Endodermal cell (in vitro differentiated cells): ENCODE measurements at regions not wholly inside any gene's neighbourhood (a gene's known extent, or its start where the extent isn't known, plus 50 kb on each side); places are given as distances from the start of the nearest gene placed in this dataset.
A peak's percentile ranks its signal among the peaks of the same experiment; 100 is the strongest.

Experiments used
- DNase-seq: peaks from one replicate; pipeline ENCODE4 v3.0.0-alpha.2; 2017
- H3K27ac ChIP-seq: 2 replicates; pipeline ENCODE4 v1.5.1; 2013; ENCODE audit warnings: mild to moderate bottlenecking, low read depth, low read length, moderate library complexity
- H3K27me3 ChIP-seq: 2 replicates; pipeline ENCODE4 v1.6.1; 2013; ENCODE audit warnings: mild to moderate bottlenecking, low read length, moderate library complexity; ENCODE audit not compliant: insufficient read depth, control insufficient read depth, poor library complexity, severe bottlenecking
- H3K36me3 ChIP-seq: 2 replicates; pipeline ENCODE4 v1.7.0; 2013; ENCODE audit warnings: mild to moderate bottlenecking, low read length, moderate library complexity; ENCODE audit not compliant: control insufficient read depth, insufficient read depth
- H3K4me1 ChIP-seq: one replicate; pipeline ENCODE4 v1.7.0; 2013; ENCODE audit warnings: low read length; ENCODE audit not compliant: control insufficient read depth, insufficient read depth
- H3K4me3 ChIP-seq: 2 replicates; pipeline ENCODE4 v1.5.1; 2013; ENCODE audit warnings: mild to moderate bottlenecking, low read length, moderate library complexity
- H3K9ac ChIP-seq: 2 replicates; pipeline ENCODE4 v1.6.1; 2013; ENCODE audit warnings: mild to moderate bottlenecking, low read length, moderate library complexity; ENCODE audit not compliant: poor library complexity, severe bottlenecking; ENCODE audit errors: extremely low read depth
- H3K9me3 ChIP-seq: 2 replicates; pipeline ENCODE4 v1.6.1; 2013; ENCODE audit warnings: mild to moderate bottlenecking, low read length, moderate library complexity; ENCODE audit not compliant: control insufficient read depth
- H3K27ac Mint-ChIP-seq: 2 replicates; pipeline ENCODE4 v1.8.0; 2020; ENCODE audit warnings: mixed read lengths
- H3K27me3 Mint-ChIP-seq: 2 replicates; pipeline ENCODE4 v1.8.0; 2021; ENCODE audit warnings: mild to moderate bottlenecking, mixed read lengths; ENCODE audit not compliant: insufficient read depth
- H3K36me3 Mint-ChIP-seq: 2 replicates; pipeline ENCODE4 v1.8.0; 2020; ENCODE audit warnings: low read depth, mixed read lengths
- H3K4me1 Mint-ChIP-seq: 2 replicates; pipeline ENCODE4 v1.8.0; 2020; ENCODE audit warnings: mixed read lengths
- H3K4me3 Mint-ChIP-seq: 2 replicates; pipeline ENCODE4 v1.8.0; 2020; ENCODE audit warnings: mild to moderate bottlenecking, moderate library complexity, mixed read lengths
- H3K9me3 Mint-ChIP-seq: 2 replicates; pipeline ENCODE4 v1.8.0; 2020; ENCODE audit warnings: mild to moderate bottlenecking, mixed read lengths
- WGBS, 2 experiments: methylation state at CpG; one replicate each; pipeline versions ENCODE4 v1.1.5 to v1.1.7; 2013; ENCODE audit warnings: missing lambda C conversion rate in 2 of 2, mixed read lengths in 1 of 2; ENCODE audit not compliant: insufficient coverage in 1 of 2, insufficient read length in 1 of 2; 5-methylcytosine and 5-hydroxymethylcytosine counted together
- TF ChIP-seq, protein P1 (sequence below): fragments of 200-600 bp; sonication (generic); conservative IDR thresholded peaks from 2 replicates; pipeline ENCODE4 v1.5.0; 2021; ENCODE audit warnings: antibody characterized with exemption, mild to moderate bottlenecking

DNA sequence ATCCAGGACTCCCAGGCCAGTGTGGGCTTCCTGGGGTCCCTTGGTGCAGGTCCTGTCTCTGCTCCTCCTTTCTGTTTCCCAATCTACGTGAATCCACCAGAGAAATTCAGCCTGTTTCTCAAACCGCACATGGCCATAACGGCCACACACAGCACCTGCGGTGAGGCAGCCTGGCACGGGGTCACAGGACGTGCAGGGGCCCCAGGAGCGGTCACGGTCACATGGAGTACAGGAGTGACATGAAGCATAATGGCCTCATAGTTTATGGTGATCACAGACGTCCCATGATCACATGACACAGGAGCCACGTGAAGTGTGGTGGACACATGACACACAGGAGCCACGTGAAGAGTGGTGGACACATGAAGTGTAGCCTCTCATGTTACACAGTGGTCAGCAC is 248.5 kb upstream of the IRX4 start:
- Mint-ChIP-seq H3K9me3 (no peaks in the 10 kb centered on the region), H3K4me3 (no peak overlapping the region), H3K4me1 (peaks cover 8% of the 10 kb centered on the region), H3K27ac (no peak overlapping the region), H3K27me3 (peaks cover 7% of the 10 kb centered on the region), H3K36me3 (no peaks in the 10 kb centered on the region)
- no peaks in the 10 kb centered on the region for H3K36me3 ChIP-seq
- DNase-seq = no peak
- TF ChIP-seq, protein P1, sequence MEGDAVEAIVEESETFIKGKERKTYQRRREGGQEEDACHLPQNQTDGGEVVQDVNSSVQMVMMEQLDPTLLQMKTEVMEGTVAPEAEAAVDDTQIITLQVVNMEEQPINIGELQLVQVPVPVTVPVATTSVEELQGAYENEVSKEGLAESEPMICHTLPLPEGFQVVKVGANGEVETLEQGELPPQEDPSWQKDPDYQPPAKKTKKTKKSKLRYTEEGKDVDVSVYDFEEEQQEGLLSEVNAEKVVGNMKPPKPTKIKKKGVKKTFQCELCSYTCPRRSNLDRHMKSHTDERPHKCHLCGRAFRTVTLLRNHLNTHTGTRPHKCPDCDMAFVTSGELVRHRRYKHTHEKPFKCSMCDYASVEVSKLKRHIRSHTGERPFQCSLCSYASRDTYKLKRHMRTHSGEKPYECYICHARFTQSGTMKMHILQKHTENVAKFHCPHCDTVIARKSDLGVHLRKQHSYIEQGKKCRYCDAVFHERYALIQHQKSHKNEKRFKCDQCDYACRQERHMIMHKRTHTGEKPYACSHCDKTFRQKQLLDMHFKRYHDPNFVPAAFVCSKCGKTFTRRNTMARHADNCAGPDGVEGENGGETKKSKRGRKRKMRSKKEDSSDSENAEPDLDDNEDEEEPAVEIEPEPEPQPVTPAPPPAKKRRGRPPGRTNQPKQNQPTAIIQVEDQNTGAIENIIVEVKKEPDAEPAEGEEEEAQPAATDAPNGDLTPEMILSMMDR = no peak
- no peak overlapping the region for H3K4me3 ChIP-seq
- H3K9ac ChIP-seq = no peak overlapping the region
- no peak overlapping the region for H3K27ac ChIP-seq
- no peaks in the 10 kb centered on the region for H3K27me3 ChIP-seq
- H3K9me3 ChIP-seq = no peaks in the 10 kb centered on the region
- WGBS, 2 experiments = 94 to 95% methylated on average over 11 of the region's 11 CpGs
- no peaks in the 10 kb centered on the region for H3K4me1 ChIP-seq

DNA sequence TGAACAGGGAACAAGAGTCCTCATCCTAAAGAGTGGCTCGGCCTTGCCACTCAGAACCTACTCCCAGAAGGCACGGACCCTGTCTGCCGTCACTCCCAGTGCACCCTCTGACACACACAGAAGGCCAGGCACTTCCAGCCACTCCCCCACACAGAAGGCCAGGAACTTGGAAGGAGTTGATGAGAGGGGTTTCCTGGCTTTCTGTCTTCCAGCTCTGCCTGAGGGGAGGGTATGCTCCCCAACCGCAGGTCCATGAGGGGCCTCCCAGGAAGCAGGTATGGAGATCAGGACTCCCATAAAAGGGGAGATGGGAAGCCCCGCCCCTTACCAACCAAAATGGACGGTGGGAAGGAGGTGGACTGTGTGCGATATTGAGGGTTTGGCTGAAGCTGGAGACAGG is 247.6 kb upstream of the IRX4 start:
- H3K36me3 ChIP-seq = no peaks in the 10 kb centered on the region
- no peak overlapping the region for H3K4me3 Mint-ChIP-seq
- H3K4me3 ChIP-seq = no peak overlapping the region
- no peaks in the 10 kb centered on the region for H3K27me3 ChIP-seq
- H3K27ac Mint-ChIP-seq = no peak overlapping the region
- H3K4me1 ChIP-seq = no peaks in the 10 kb centered on the region
- peaks cover 11% of the 10 kb centered on the region for H3K27me3 Mint-ChIP-seq
- H3K27ac ChIP-seq = no peak overlapping the region
- H3K9me3 ChIP-seq = no peaks in the 10 kb centered on the region
- no peaks in the 10 kb centered on the region for H3K9me3 Mint-ChIP-seq
- H3K36me3 Mint-ChIP-seq = no peaks in the 10 kb centered on the region
- WGBS, 2 experiments = 90% methylated on average over 7 of the region's 7 CpGs; no CpG with 5 or more reads in 1 of the 2 experiments
- H3K4me1 Mint-ChIP-seq = peaks cover 8% of the 10 kb centered on the region
- TF ChIP-seq, protein P1 = no peak
- DNase-seq = no peak
- no peak overlapping the region for H3K9ac ChIP-seq

DNA sequence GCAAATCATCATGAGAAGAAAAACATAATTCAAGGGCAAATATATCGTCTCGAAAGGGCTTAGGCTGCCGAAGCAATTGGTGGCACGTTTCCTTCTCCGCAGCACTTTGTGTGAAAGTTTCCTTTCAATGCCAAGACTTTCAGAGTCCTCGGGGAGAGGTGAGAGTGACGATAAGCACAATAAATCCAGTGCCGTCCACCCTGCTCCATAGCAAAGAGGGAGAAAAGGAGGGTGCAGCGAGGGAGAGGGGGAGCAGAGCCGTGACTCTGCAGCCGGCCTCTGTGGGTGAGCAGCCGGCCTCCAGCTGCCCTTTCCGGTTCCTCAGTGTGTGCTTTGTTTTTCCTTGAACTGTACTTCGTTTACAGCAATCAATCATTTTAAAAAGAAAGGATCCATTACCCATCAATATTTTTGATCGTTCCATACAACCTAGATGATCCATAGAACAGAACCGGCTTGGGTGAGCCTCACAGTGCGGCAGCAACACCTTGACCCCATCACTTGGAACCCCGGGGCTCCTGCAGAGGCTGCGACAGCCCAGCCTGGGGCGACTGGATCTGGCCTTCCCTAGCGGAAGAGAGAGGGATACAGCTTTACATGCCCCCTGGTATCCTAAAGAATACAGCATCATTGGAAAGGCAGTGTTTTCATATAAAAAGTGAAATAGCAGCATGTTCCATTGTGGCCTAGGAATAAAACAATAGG is 247.0 kb upstream of the IRX4 start:
- Histone ChIP-seq H3K4me3 (no peak overlapping the region), H3K9me3 (no peaks in the 10 kb centered on the region), H3K27me3 (no peaks in the 10 kb centered on the region), H3K27ac (peak overlapping the region; percentile 90), H3K36me3 (no peaks in the 10 kb centered on the region), H3K9ac (no peak overlapping the region), H3K4me1 (no peaks in the 10 kb centered on the region)
- H3K4me3 Mint-ChIP-seq = no peak overlapping the region
- no peak overlapping the region for H3K27ac Mint-ChIP-seq
- WGBS, 2 experiments = 89 to 90% methylated on average over 14 to 21 of the region's 21 CpGs
- peaks cover 8% of the 10 kb centered on the region for H3K4me1 Mint-ChIP-seq
- DNase-seq = no peak
- TF ChIP-seq, protein P1 = no peak
- H3K27me3 Mint-ChIP-seq = peaks cover 15% of the 10 kb centered on the region
- no peaks in the 10 kb centered on the region for H3K9me3 Mint-ChIP-seq
- H3K36me3 Mint-ChIP-seq = no peaks in the 10 kb centered on the region
